BJ (cell line): ENCODE measurements at regions not wholly inside any gene's neighbourhood (a gene's known extent, or its start where the extent isn't known, plus 50 kb on each side); places are given as distances from the start of the nearest gene placed in this dataset.
"Not testable (repeated sequence)": the region's sequence is repeated elsewhere in the genome, so short reads cannot be mapped to it uniquely, and the experiment has no call there.

Experiments used
- CTCF ChIA-PET: fragments of 350-600 bp; formaldehyde crosslinking; extraction: SDS; loops from one replicate; lab custom pipeline; 2021; ENCODE audit warnings: antibody characterized with exemption, inconsistent platforms; lab: Yijun Ruan, JAX
- POLR2A ChIA-PET: fragments of 300-600 bp; sonication (Branson Sonifier 250); formaldehyde crosslinking; extraction: SDS; loops from one replicate; lab custom pipeline; 2021; ENCODE audit warnings: antibody characterized with exemption; lab: Charles Lee
- DNase-seq: peaks from one replicate; pipeline ENCODE4 v3.0.0-alpha.2; 2011; ENCODE audit warnings: low read depth
- H3K27me3 ChIP-seq: 2 replicates; pipeline ENCODE4 v1.6.0; 2011; ENCODE audit warnings: low read length; ENCODE audit not compliant: control insufficient read depth, insufficient read depth
- H3K36me3 ChIP-seq: 2 replicates; pipeline ENCODE4 v1.5.1; 2011; ENCODE audit warnings: low read length; ENCODE audit not compliant: control insufficient read depth, insufficient read depth
- H3K4me3 ChIP-seq: 2 replicates; pipeline ENCODE4 v1.5.1; 2011; ENCODE audit warnings: low read depth, mild to moderate bottlenecking, control low read depth, low read length
- TF ChIP-seq, protein P1 (sequence below): IDR thresholded peaks from 2 replicates; pipeline ENCODE4 v1.5.1; 2011; ENCODE audit warnings: low read depth, mild to moderate bottlenecking, control low read depth, inconsistent platforms, low read length, moderate library complexity; ENCODE audit not compliant: insufficient read depth

DNA sequence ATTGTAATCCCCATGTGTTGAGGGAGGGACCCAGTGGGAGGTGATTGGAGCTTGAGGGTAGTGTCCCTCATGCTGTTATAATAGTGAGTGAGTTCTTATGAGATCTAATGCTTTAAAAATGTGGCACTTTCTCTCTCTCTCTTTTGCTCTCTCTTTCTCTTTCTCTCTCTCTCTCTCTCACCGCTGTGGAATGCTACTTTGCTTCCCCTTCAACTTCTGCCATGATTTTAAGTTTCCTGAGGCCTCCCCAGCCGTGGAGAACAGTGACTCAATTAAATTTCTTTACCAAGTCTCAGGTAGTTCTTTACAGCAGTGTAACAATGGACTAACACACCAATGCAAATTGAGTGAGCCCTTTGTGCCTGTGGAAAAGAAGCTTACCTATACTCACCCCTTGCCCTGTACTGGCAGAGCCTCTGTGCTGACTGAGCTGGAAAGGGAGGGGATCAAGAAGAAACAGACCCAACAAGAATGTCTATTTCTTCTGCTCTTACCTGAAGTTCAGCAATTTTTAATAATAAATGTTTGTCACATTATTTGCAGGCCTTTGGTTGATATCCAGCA lies 642.5 kb upstream of the KCND2 start:
- H3K36me3 ChIP-seq = no peaks in the 10 kb centered on the region
- H3K4me3 ChIP-seq = no peak overlapping the region
- POLR2A ChIA-PET = no interaction called here
- TF ChIP-seq, protein P1, sequence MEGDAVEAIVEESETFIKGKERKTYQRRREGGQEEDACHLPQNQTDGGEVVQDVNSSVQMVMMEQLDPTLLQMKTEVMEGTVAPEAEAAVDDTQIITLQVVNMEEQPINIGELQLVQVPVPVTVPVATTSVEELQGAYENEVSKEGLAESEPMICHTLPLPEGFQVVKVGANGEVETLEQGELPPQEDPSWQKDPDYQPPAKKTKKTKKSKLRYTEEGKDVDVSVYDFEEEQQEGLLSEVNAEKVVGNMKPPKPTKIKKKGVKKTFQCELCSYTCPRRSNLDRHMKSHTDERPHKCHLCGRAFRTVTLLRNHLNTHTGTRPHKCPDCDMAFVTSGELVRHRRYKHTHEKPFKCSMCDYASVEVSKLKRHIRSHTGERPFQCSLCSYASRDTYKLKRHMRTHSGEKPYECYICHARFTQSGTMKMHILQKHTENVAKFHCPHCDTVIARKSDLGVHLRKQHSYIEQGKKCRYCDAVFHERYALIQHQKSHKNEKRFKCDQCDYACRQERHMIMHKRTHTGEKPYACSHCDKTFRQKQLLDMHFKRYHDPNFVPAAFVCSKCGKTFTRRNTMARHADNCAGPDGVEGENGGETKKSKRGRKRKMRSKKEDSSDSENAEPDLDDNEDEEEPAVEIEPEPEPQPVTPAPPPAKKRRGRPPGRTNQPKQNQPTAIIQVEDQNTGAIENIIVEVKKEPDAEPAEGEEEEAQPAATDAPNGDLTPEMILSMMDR = no peak
- CTCF ChIA-PET = no interaction called here
- DNase-seq = no peak
- no peaks in the 10 kb centered on the region for H3K27me3 ChIP-seq

DNA sequence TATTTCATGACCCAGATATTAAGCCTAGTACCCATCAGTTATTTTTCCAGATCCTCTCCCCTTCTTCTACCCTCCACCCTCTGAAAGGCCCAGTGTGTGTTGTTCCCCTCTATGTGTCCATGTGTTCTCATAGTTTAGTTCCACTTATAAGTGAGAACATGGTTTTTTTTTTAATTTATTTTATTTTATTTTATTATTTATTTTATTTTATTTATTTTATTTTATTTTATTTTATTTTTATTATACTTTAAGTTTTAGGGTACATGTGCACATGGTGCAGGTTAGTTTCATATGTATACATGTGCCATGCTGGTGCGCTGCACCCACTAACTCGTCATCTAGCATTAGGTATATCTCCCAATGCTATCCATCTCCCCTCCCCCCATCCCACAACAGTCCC lies 639.2 kb upstream of the KCND2 start:
- H3K27me3 ChIP-seq, H3K4me3 ChIP-seq, DNase-seq, CTCF ChIA-PET, POLR2A ChIA-PET, H3K36me3 ChIP-seq: not testable (repeated sequence)

DNA sequence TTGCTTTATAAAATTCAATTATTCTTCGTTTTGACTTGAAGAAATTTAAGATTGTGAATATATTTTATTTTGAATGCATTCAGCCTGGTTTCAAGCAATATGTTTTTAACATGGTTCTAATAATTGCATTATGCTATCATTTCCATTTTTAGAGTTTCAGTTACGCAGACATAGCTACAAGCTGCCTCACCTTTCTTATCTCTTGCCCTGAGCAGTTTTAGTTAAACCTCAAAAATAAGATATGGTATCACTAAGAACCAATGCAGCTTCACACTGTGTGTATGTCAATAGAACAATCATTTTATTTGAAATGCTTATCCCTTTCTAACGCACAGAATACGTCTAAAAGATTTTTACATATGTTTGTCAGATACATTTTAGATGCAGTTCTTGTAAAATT lies 632.6 kb upstream of the KCND2 start:
- POLR2A ChIA-PET = no interaction called here
- H3K27me3 ChIP-seq = no peaks in the 10 kb centered on the region
- TF ChIP-seq, protein P1 = no peak
- no peak for DNase-seq
- no peak overlapping the region for H3K4me3 ChIP-seq
- CTCF ChIA-PET = interaction anchor here (0.5 kb wide), 1 partner anchor 302 kb away, joined by 3 read pairs; no protein-coding TSS in a partner anchor
- H3K36me3 ChIP-seq = no peaks in the 10 kb centered on the region

DNA sequence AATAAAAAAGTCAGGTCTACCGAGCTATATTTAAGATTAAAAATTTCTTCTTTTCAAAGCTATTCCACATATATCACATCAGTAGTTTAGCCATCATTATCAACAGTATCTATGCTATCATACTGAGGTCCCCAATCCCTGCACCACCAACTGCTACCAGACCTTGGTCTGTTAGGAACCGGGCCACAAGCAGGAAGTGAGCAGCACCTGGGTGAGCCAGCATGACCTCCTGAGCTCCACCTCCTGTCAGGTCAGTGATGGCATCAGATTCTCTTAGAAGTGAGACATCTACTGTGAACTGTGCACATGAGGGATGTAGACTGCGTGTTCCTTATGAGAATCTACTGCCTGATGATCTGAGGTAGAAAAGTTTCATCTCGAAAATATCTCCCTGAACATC lies 632.1 kb upstream of the KCND2 start:
- Histone ChIP-seq H3K36me3 (no peaks in the 10 kb centered on the region), H3K27me3 (no peaks in the 10 kb centered on the region), H3K4me3 (no peak overlapping the region)
- no peak for DNase-seq
- POLR2A ChIA-PET = no interaction called here
- CTCF ChIA-PET = interaction anchor here (0.5 kb wide), 1 partner anchor 302 kb away, joined by 3 read pairs; no protein-coding TSS in a partner anchor
- TF ChIP-seq, protein P1 = no peak

DNA sequence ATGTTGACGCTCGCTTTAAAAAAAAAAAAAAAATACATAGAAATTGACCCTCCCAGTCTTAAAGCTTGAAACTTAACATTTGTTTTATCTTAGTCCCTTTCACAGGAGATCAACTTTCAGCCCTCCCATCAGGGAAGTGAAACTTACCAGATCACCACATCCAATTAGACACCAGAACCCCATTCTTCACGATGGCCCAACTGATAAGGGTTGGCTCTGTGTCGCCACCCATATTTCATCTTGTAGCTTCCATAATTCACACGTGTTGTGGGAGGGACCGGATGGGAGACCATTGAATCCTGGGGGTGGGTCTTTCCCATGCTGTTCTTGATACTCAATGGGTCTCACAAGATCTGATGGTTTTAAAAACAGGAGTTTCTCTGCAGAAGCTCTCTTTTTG lies 629.4 kb upstream of the KCND2 start:
- CTCF ChIA-PET = no interaction called here
- DNase-seq = no peak
- POLR2A ChIA-PET = no interaction called here

More for the DNA sequence above, 629.4 kb upstream of the KCND2 start:
- Histone ChIP-seq H3K36me3 (no peaks in the 10 kb centered on the region), H3K27me3 (no peaks in the 10 kb centered on the region), H3K4me3 (no peak overlapping the region)
- TF ChIP-seq, protein P1 = no peak
